ENCODE measurements at regions not wholly inside any gene's neighbourhood (a gene's known extent, or its start where the extent isn't known, plus 50 kb on each side); places are given as distances from the start of the nearest gene placed in this dataset.

GRCh38 chr9:82706786-82707185 lies 356.2 kb downstream of the RASEF start:
- TF ChIP-seq, protein P1, sequence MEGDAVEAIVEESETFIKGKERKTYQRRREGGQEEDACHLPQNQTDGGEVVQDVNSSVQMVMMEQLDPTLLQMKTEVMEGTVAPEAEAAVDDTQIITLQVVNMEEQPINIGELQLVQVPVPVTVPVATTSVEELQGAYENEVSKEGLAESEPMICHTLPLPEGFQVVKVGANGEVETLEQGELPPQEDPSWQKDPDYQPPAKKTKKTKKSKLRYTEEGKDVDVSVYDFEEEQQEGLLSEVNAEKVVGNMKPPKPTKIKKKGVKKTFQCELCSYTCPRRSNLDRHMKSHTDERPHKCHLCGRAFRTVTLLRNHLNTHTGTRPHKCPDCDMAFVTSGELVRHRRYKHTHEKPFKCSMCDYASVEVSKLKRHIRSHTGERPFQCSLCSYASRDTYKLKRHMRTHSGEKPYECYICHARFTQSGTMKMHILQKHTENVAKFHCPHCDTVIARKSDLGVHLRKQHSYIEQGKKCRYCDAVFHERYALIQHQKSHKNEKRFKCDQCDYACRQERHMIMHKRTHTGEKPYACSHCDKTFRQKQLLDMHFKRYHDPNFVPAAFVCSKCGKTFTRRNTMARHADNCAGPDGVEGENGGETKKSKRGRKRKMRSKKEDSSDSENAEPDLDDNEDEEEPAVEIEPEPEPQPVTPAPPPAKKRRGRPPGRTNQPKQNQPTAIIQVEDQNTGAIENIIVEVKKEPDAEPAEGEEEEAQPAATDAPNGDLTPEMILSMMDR (conservative IDR thresholded peaks at IDR 0.05; ENCODE audit: low read depth, low read length) = no peak
- TF ChIP-seq EZH2 (IDR thresholded peaks at IDR 0.05; ENCODE audit: borderline replicate concordance, low read depth, low read length, poor library complexity, severe bottlenecking) = no peak

All from A673 (cell line).